ENCODE measurements at regions not wholly inside any gene's neighbourhood (a gene's known extent, or its start where the extent isn't known, plus 50 kb on each side); places are given as distances from the start of the nearest gene placed in this dataset.
"Not testable (repeated sequence)": the region's sequence is repeated elsewhere in the genome, so short reads cannot be mapped to it uniquely, and the experiment has no call there.

DNA sequence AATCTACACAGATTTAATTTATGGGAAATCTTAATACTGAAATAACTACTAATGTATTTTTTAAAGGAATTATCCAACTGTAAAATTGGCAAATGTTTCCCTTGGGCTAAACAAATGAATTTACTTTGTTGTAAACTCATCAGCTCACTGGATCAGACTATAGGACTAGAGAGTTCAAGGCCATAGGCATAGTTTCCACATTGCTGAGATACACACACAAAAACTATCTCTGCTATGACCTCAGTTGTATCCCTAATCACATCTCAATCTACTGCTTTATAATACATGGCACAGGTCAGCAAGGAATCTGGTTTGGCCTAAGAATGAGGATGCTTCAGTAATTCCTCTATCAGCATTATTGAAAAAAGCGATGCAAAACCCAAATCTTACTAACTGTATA is 101.1 kb upstream of the SLC39A10 start:
- Histone ChIP-seq H3K4me3 (ENCODE audit: low read depth, low read length) (no peak overlapping the region), H3K27ac (ENCODE audit: extremely low read depth, low read depth, low read length) (no peak overlapping the region), H3K4me1 (ENCODE audit: control insufficient read depth, insufficient read depth, low read length) (no peaks in the 10 kb centered on the region), H3K36me3 (ENCODE audit: control insufficient read depth in 2 of 2, insufficient read depth in 1 of 2, low read length in 2 of 2) (no peaks in the 10 kb centered on the region), H3K9me3 (ENCODE audit: control insufficient read depth, insufficient read depth, low read depth, low read length) (no peaks in the 10 kb centered on the region)
- CTCF ChIA-PET, result interaction anchor here (1.1 kb wide), 1 partner anchor 31 kb away, joined by 3 read pairs; no protein-coding TSS in a partner anchor
- TF ChIP-seq ZBTB1 (tag by site-specific recombination; IDR thresholded peaks at IDR 0.05) (no peak), ZNF664 (tag by site-specific recombination; IDR thresholded peaks at IDR 0.05) (no peak)
- POLR2A ChIA-PET, result no interaction called here

DNA sequence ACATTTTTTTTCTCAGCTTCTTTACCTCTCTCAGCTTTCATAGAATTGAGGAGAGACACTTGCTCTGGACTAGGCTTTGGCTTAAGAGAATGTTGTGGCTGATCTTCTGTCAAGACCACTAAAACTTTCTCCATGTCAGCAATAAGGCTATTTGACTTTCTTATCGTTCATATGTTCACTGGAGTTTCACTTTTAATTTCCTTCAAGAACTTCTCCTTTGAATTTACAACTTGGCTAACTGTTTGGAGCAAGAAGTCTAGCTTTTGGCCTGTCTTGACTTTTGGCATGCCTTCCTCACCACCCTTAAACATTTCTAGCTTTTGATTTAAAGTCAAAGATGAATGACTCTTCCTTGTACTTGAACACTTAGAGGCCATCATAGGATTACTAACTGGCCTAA is 104.4 kb upstream of the SLC39A10 start:
- ChIA-PET POLR2A (no interaction called here), CTCF (no interaction called here)
- no peaks in the 10 kb centered on the region for H3K36me3 ChIP-seq (ENCODE audit: control insufficient read depth in 2 of 2, insufficient read depth in 1 of 2, low read length in 2 of 2)
- H3K4me1 ChIP-seq (ENCODE audit: control insufficient read depth, insufficient read depth, low read length), result no peaks in the 10 kb centered on the region
- no peaks in the 10 kb centered on the region for H3K9me3 ChIP-seq (ENCODE audit: control insufficient read depth, insufficient read depth, low read depth, low read length)
- H3K27ac ChIP-seq (ENCODE audit: extremely low read depth, low read depth, low read length), result no peak overlapping the region
- no peak overlapping the region for H3K4me3 ChIP-seq (ENCODE audit: low read depth, low read length)
- TF ChIP-seq BCL11A (tag by site-specific recombination; IDR thresholded peaks at IDR 0.05; ENCODE audit: low read depth), result no peak
- no peak for TF ChIP-seq RBAK (tag by site-specific recombination; IDR thresholded peaks at IDR 0.05)
- TF ChIP-seq MYNN (tag by site-specific recombination; IDR thresholded peaks at IDR 0.05; ENCODE audit: borderline replicate concordance), result no peak
- no peak for TF ChIP-seq ZNF768 (tag by site-specific recombination; IDR thresholded peaks at IDR 0.05)
- TF ChIP-seq ZNF426 (tag by site-specific recombination; IDR thresholded peaks at IDR 0.05), result no peak

GRCh38 chr2:195548198-195548940 is 108.7 kb upstream of the SLC39A10 start:
- Histone ChIP-seq H3K4me1 (ENCODE audit: control insufficient read depth, insufficient read depth, low read length) (no peaks in the 10 kb centered on the region), H3K27ac (ENCODE audit: extremely low read depth, low read depth, low read length) (no peak overlapping the region), H3K4me3 (ENCODE audit: low read depth, low read length) (no peak overlapping the region), H3K36me3 (ENCODE audit: control insufficient read depth in 2 of 2, insufficient read depth in 1 of 2, low read length in 2 of 2) (no peaks in the 10 kb centered on the region), H3K9me3 (ENCODE audit: control insufficient read depth, insufficient read depth, low read depth, low read length) (no peaks in the 10 kb centered on the region)
- no peak for TF ChIP-seq GLIS1 (tag by site-specific recombination; IDR thresholded peaks at IDR 0.05)
- TF ChIP-seq ZNF416 (tag by site-specific recombination; IDR thresholded peaks at IDR 0.05), result no peak
- TF ChIP-seq ZNF791 (tag by site-specific recombination; IDR thresholded peaks at IDR 0.05), result no peak
- no peak for TF ChIP-seq ZBTB6 (tag by site-specific recombination; IDR thresholded peaks at IDR 0.05)
- no peak for TF ChIP-seq SCRT1 (tag by site-specific recombination; IDR thresholded peaks at IDR 0.05; ENCODE audit: borderline replicate concordance)
- no peak for TF ChIP-seq ZNF529 (tag by site-specific recombination; IDR thresholded peaks at IDR 0.05; ENCODE audit: insufficient replicate concordance)
- ChIA-PET CTCF (interaction anchor here (0.7 kb wide), 1 partner anchor 28 kb away, joined by 3 read pairs; no protein-coding TSS in a partner anchor), POLR2A (no interaction called here)

DNA sequence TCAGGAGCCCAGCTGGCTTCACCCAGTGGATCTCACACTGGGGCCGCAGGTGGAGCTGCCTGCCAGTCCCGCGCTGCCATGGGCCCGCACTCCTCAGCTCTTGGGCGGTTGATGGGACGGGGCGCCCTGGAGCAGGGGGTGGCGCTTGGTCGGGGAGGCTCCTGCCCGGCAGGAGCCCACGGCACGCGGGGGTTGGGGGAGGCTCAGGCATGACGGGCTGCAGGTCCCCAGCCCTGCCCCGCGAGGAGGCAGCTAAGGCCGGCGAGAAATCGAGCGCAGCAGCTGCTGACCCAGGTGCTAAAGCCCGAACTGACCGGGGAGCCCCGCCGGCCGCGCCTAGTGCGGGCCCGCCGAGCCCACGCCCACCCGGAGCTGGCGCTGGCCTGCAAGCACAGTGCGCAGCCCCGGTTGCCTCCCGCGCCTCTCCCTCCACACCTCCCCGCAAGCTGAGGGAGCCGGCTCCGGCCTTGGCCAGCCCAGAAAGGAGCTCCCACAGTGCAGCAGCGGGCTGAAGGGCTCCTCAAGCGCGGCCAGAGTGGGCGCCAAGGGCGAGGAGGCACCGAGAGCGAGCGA is 109.7 kb upstream of the SLC39A10 start:
- POLR2A ChIA-PET, result interaction anchor here (0.6 kb wide), 1 partner anchor 66 kb away, joined by 3 read pairs; no protein-coding TSS in a partner anchor
- not testable (repeated sequence) for H3K4me3 ChIP-seq (ENCODE audit: low read depth, low read length); H3K9me3 ChIP-seq (ENCODE audit: control insufficient read depth, insufficient read depth, low read depth, low read length); H3K27ac ChIP-seq (ENCODE audit: extremely low read depth, low read depth, low read length); H3K4me1 ChIP-seq (ENCODE audit: control insufficient read depth, insufficient read depth, low read length); H3K36me3 ChIP-seq (ENCODE audit: control insufficient read depth in 2 of 2, insufficient read depth in 1 of 2, low read length in 2 of 2)
- CTCF ChIA-PET, result interaction anchor here (0.6 to 0.7 kb wide), 2 partner anchors 27 to 514 kb away, joined by 3 read pairs; no protein-coding TSS in a partner anchor

DNA sequence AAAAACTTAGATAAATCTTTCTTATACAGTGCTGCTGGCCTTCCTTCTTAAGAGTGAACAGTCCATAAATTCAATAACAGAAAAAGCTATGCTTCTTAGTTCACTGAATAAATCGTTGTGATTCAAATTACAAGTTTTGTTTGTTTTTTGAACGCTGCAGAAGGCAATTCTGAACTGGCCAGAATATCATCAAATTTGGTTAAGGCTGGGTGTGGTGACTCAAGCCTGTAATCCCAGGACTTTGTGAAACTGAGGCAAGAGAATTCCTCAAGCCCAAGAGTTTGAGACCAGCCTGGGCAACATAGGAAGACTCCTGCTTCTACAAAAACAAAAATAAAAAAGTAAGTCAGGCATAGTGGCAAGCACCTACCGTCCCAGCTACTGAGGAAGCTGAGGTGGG is 111.2 kb upstream of the SLC39A10 start:
- no peak for TF ChIP-seq ZNF366 (tag by site-specific recombination; conservative IDR thresholded peaks at IDR 0.05)
- no peak for TF ChIP-seq INSM2 (tag by site-specific recombination; IDR thresholded peaks at IDR 0.05)
- TF ChIP-seq ZFP3 (tag by site-specific recombination; IDR thresholded peaks at IDR 0.05; ENCODE audit: low read depth), result no peak
- TF ChIP-seq PBX3 (CRISPR knock-in tag; IDR thresholded peaks at IDR 0.05), result no peak
- TF ChIP-seq ZNF670 (tag by site-specific recombination; IDR thresholded peaks at IDR 0.05; ENCODE audit: low read depth), result no peak
- TF ChIP-seq ZNF664 (tag by site-specific recombination; IDR thresholded peaks at IDR 0.05), result no peak
- TF ChIP-seq ZFP41 (tag by site-specific recombination; IDR thresholded peaks at IDR 0.05; ENCODE audit: borderline replicate concordance), result no peak
- TF ChIP-seq SP3 (tag by site-specific recombination; IDR thresholded peaks at IDR 0.05), result no peak
- TF ChIP-seq ZNF157 (tag by site-specific recombination; IDR thresholded peaks at IDR 0.05), result no peak
- Histone ChIP-seq H3K36me3 (ENCODE audit: control insufficient read depth in 2 of 2, insufficient read depth in 1 of 2, low read length in 2 of 2) (no peaks in the 10 kb centered on the region), H3K27ac (ENCODE audit: extremely low read depth, low read depth, low read length) (no peak overlapping the region), H3K9me3 (ENCODE audit: control insufficient read depth, insufficient read depth, low read depth, low read length) (no peaks in the 10 kb centered on the region), H3K4me3 (ENCODE audit: low read depth, low read length) (no peak overlapping the region), H3K4me1 (ENCODE audit: control insufficient read depth, insufficient read depth, low read length) (no peaks in the 10 kb centered on the region)
- CTCF ChIA-PET, result no interaction called here
- POLR2A ChIA-PET, result no interaction called here
